Lung (tissue), 11 donors: ENCODE measurements at regions not wholly inside any gene's neighbourhood (a gene's known extent, or its start where the extent isn't known, plus 50 kb on each side); places are given as distances from the start of the nearest gene placed in this dataset.

ENCODE experiments used
- ATAC-seq: fragments of 200-7000 bp; cut with Tn5 transposase; one replicate; pipeline ENCODE4 v1.9.1; 2020; ENCODE audit warnings: moderate number of reproducible peaks; ENCODE audit not compliant: insufficient read depth, low FRiP score
- DNase-seq, 3 donors: peaks; one replicate each; pipeline ENCODE4 v3.0.0-alpha.2; 2013 to 2017
- H3K27ac ChIP-seq, 2 donors: one replicate each; pipeline ENCODE4 v1.5.1; 2013; ENCODE audit warnings: mild to moderate bottlenecking in 2 of 2, moderate library complexity in 2 of 2, control low read depth in 1 of 2, inconsistent platforms in 1 of 2, low read depth in 1 of 2, low read length in 1 of 2
- H3K27me3 ChIP-seq, 3 donors: one replicate each; pipeline ENCODE4 v1.5.1; 2013; ENCODE audit warnings: low read length in 2 of 3; ENCODE audit not compliant: control insufficient read depth in 3 of 3, insufficient read depth in 3 of 3
- H3K36me3 ChIP-seq, 4 donors: one replicate each; pipeline ENCODE4 v1.5.1; 2013; ENCODE audit warnings: low read length in 4 of 4, mild to moderate bottlenecking in 1 of 4, moderate library complexity in 1 of 4; ENCODE audit not compliant: control insufficient read depth in 4 of 4, insufficient read depth in 4 of 4
- H3K4me1 ChIP-seq, 5 donors: one replicate each; pipeline ENCODE4 v1.5.1; 2013; ENCODE audit warnings: low read length in 5 of 5, mild to moderate bottlenecking in 2 of 5, moderate library complexity in 1 of 5; ENCODE audit not compliant: control insufficient read depth in 5 of 5, insufficient read depth in 5 of 5
- H3K4me3 ChIP-seq: one replicate; pipeline ENCODE4 v1.5.1; 2013; ENCODE audit warnings: mild to moderate bottlenecking, control low read depth, moderate library complexity
- H3K9ac ChIP-seq, 2 donors: one replicate each; pipeline ENCODE4 v1.5.1; 2013; ENCODE audit warnings: low read length in 2 of 2, control low read depth in 1 of 2; ENCODE audit not compliant: insufficient read depth in 1 of 2
- H3K9me3 ChIP-seq, 4 donors: one replicate each; pipeline ENCODE4 v1.5.1; 2013; ENCODE audit warnings: low read length in 3 of 4, mild to moderate bottlenecking in 1 of 4, moderate library complexity in 1 of 4; ENCODE audit not compliant: control insufficient read depth in 4 of 4, insufficient read depth in 3 of 4
- CTCF ChIP-seq: IDR thresholded peaks from 2 replicates; pipeline ENCODE4 v1.5.1; 2012; ENCODE audit warnings: mild to moderate bottlenecking; ENCODE audit errors: control extremely low read depth, extremely low read depth
- WGBS, 2 donors: extraction: QIAGEN DNeasy Blood & Tissue Kit; methylation state at CpG; one replicate each; pipeline ENCODE4 v1.1.7; 2013; 5-methylcytosine and 5-hydroxymethylcytosine counted together
- donor health status: control.
- donor health status: control.
- donor health status: Bipolar disorder and iron deficiency.
- donor health status: healthy.
- donor health status: DM: yes; HTN: yes; CAD: no.

GRCh38 chr6:168243812-168244376, 75.7 kb downstream of the DACT2 start:
- H3K36me3 ChIP-seq = no peaks in the 10 kb centered on the region
- no peaks in the 10 kb centered on the region for H3K9me3 ChIP-seq
- H3K4me3 ChIP-seq = no peak overlapping the region
- no peak overlapping the region for H3K9ac ChIP-seq
- no peaks in the 10 kb centered on the region for H3K27me3 ChIP-seq
- ATAC-seq (no peak), DNase-seq (no peak)
- 68 to 79% methylated on average over 6 of the region's 6 CpGs for WGBS, 2 donors
- peaks cover 0 to 19% (median 7%) of the 10 kb centered on the region in 5 donors for H3K4me1 ChIP-seq
- TF ChIP-seq CTCF = no peak
- no peak overlapping the region for H3K27ac ChIP-seq

GRCh38 chr6:168242940-168243225, 76.7 kb downstream of the DACT2 start:
- no peaks in the 10 kb centered on the region for H3K27me3 ChIP-seq
- DNase-seq (no peak), ATAC-seq (no peak)
- H3K36me3 ChIP-seq = no peaks in the 10 kb centered on the region
- H3K4me3 ChIP-seq = no peak overlapping the region
- no peaks in the 10 kb centered on the region for H3K9me3 ChIP-seq
- H3K4me1 ChIP-seq = peaks cover 0 to 17% (median 6%) of the 10 kb centered on the region in 5 donors
- TF ChIP-seq CTCF = no peak
- no peak overlapping the region for H3K9ac ChIP-seq
- H3K27ac ChIP-seq = no peak overlapping the region
- whole genome bisulfite sequencing, 2 donors = 85 to 96% methylated on average over 8 of the region's 8 CpGs

DNA sequence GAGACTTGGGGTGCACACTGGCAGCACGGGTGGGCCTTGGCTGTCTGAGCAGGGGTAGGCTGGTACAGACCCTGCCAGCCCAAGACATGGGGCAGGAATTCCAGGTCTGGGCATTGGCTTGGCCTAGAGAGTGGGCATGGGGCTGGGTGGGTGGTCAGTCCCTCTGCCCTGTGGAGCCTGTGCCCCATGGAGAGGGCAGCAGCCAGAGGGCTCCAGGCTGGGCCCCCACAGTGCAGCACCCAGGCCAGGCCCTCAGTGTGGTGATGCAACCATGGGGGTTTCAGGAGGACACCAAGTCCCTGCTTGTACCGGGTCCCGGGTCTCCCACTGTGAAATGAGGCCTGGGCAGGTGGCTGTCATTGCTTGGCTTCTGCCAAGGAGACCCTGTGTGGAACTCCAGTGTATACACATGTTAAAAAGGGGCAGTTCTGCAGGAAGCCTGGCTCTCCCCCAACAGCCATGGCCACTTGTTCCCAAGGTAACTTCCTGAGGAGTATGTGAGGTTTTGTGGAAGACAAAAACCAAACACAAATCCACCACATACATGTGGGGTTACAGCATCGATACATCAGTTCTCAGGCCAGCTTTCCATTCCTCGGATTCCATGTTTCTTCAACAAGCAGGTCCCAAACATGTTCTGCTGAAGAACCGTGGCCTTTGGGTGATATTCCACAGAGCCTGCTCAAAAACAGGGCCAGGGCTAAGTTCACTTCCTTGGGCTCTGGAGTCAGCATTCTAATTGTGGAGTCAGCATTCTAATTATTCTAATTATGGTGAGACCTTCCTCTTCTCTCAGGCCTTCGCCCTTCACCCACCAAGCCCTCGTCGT, 77.3 kb downstream of the DACT2 start:
- Histone ChIP-seq H3K9ac (no peak overlapping the region), H3K27ac (no peak overlapping the region)
- ATAC-seq = no peak

More for the DNA sequence above, 77.3 kb downstream of the DACT2 start:
- H3K36me3 ChIP-seq = no peaks in the 10 kb centered on the region
- H3K4me1 ChIP-seq = peaks cover 0 to 12% (median under 1%) of the 10 kb centered on the region in 5 donors
- no peaks in the 10 kb centered on the region for H3K27me3 ChIP-seq
- TF ChIP-seq CTCF = no peak
- WGBS, 2 donors = 87 to 91% methylated on average over 9 of the region's 9 CpGs
- no peaks in the 10 kb centered on the region for H3K9me3 ChIP-seq
- DNase-seq = no peak
- H3K4me3 ChIP-seq = no peak overlapping the region
